ENCODE measurements at regions not wholly inside any gene's neighbourhood (a gene's known extent, or its start where the extent isn't known, plus 50 kb on each side); places are given as distances from the start of the nearest gene placed in this dataset.
"Not testable (repeated sequence)": the region's sequence is repeated elsewhere in the genome, so short reads cannot be mapped to it uniquely, and the experiment has no call there.

DNA sequence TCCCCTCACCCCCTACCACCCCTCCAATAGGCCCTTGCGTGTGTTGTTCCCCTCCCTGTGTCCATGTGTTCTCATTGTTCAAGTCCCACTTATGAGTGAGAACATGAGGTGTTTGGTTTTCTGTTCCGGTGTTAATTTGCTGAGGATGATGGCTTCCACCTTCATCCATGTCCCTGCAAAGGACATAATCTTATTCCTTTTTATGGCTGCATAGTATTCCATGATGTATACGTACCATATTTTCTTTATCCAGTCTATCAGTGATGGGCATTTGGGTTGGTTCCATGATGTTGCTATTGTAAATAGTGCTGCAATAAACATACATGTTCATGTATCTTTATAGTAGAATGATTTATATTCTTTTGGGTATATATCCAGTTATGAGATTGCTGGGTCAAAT lies 523.6 kb upstream of the TBL1XR1 start:
- TF ChIP-seq, protein P1, sequence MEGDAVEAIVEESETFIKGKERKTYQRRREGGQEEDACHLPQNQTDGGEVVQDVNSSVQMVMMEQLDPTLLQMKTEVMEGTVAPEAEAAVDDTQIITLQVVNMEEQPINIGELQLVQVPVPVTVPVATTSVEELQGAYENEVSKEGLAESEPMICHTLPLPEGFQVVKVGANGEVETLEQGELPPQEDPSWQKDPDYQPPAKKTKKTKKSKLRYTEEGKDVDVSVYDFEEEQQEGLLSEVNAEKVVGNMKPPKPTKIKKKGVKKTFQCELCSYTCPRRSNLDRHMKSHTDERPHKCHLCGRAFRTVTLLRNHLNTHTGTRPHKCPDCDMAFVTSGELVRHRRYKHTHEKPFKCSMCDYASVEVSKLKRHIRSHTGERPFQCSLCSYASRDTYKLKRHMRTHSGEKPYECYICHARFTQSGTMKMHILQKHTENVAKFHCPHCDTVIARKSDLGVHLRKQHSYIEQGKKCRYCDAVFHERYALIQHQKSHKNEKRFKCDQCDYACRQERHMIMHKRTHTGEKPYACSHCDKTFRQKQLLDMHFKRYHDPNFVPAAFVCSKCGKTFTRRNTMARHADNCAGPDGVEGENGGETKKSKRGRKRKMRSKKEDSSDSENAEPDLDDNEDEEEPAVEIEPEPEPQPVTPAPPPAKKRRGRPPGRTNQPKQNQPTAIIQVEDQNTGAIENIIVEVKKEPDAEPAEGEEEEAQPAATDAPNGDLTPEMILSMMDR (IDR thresholded peaks at IDR 0.05) = not testable (repeated sequence)
- not testable (repeated sequence) for TF ChIP-seq EZH2 (IDR thresholded peaks at IDR 0.05; ENCODE audit: borderline replicate concordance, insufficient read depth, low read depth, low read length, poor library complexity, severe bottlenecking)
